Upper lobe of left lung (tissue), 4 donors: ENCODE measurements at regions not wholly inside any gene's neighbourhood (a gene's known extent, or its start where the extent isn't known, plus 50 kb on each side); places are given as distances from the start of the nearest gene placed in this dataset.

ENCODE experiments used
- CTCF ChIP-seq, 6 experiments: fragments of 450-650 bp in 4 of 6; fragments of 200-600 bp in 2 of 6; sonication (generic) in 2 of 6; IDR thresholded peaks; one replicate each; pipeline ENCODE4 v1.5.1; 2016 to 2019; ENCODE audit warnings: antibody characterized with exemption in 6 of 6
- POLR2AphosphoS5 ChIP-seq, 2 donors: sonication (generic); formaldehyde crosslinking; IDR thresholded peaks; one replicate each; pipeline ENCODE4 v1.5.1; 2017; ENCODE audit warnings: antibody characterized with exemption in 2 of 2

- TF ChIP-seq CTCF (IDR thresholded peaks at IDR 0.05) (no peak), POLR2AphosphoS5 (IDR thresholded peaks at IDR 0.05) (no peak)
These were observed 1092.6 kb upstream of the PCDH10 start for GRCh38 chr4:132056496-132056895.
